ENCODE measurements at regions not wholly inside any gene's neighbourhood (a gene's known extent, or its start where the extent isn't known, plus 50 kb on each side); places are given as distances from the start of the nearest gene placed in this dataset.

- DNase-seq = no peak
These were observed 52.2 kb downstream of the POLR1D start for GRCh38 chr13:27673911-27674310.

- DNase-seq = no peak
These were observed 56.8 kb downstream of the POLR1D start for GRCh38 chr13:27678306-27679040.

GRCh38 chr13:27679396-27679795 lies 57.7 kb downstream of the POLR1D start:
- no peak for DNase-seq

- no peak for DNase-seq
These were observed 58.2 kb downstream of the POLR1D start for GRCh38 chr13:27679896-27680295.

DNA sequence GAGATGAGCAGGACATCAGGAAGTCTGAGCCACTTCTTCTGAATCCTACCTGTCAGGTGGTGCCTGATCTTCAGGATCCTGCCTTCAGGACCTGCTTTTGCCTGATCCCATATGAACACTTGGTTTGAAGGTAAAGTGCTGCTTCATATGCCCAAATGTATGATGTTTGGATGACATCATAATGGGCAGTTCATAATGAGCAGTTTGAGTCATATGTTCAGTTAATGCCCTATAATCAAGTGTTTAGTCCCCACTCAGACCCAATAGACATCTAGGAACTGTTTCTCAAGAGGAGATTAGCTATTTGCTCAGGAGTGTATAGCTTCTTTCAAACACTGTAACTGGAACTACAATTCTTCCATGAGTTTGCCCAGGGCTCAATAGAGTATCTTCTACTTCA lies 58.8 kb downstream of the POLR1D start:
- no peak for DNase-seq

GRCh38 chr13:27691207-27691606 lies 69.5 kb downstream of the POLR1D start:
- DNase-seq = no peak

DNA sequence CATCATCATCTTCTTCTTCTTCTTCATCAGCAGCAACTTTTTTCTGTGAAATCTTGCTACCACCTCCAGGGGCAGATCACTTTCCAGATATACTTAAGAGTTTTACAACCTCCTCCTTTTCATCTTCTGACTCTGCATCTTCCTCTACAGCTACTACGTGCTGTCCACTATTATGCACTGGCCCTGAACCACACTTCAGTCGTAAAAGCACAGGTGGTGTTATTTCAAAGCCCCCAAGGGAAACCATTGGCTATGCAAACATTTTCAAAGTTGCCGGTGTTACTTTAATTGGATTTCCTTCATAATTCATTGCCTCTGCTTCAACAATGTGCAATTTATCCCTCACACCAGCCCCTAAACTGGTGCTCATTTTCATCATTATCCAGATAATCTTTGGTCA lies 75.0 kb downstream of the POLR1D start:
- no peak for DNase-seq

GRCh38 chr13:27699952-27700351 lies 78.3 kb downstream of the POLR1D start:
- no peak for DNase-seq

- no peak for DNase-seq
These were observed 83.0 kb downstream of the POLR1D start for GRCh38 chr13:27704681-27705080.

DNA sequence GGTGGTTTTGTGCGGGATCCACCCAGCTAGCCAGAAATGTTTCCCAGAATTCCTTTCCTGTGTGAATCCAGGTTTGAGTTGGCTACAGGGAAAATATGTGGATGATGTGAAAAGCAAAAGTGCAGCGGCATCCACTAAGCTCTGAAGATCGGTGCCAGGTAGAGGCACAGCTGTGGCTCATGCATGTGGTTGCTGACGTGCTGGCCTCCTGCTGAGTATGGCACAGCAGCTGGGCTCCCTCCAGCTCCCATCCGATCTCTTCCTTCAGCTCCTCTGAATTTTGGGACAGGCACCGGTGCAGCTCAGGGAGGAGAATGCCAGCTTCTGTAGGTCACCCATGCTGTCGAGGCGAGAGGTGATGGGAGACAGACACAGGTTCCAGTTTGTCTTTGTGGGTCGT lies 84.0 kb upstream of the GSX1 start:
- no peak for DNase-seq

GRCh38 chr13:27709779-27710178 lies 82.5 kb upstream of the GSX1 start:
- no peak for DNase-seq

DNA sequence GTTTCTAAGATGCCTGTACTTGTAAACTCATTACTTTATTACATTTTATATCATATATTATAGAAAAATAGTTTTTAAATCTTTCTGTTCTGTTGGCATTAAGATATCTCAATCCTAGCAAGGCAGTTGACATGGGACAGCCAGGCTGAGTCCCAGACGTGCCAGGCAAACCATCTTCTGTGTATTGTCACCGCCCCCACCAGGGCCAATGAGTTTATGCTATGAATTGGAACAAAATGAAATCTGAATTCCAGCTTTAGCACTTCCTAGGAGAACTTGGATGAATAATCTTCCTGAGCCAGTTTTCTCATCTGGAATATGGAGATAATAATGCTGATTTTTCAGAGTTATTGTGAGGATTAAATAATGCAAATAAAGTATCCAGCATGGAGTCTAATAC lies 79.9 kb upstream of the GSX1 start:
- DNase-seq = peak in 1 of 4 experiments; percentile 2

DNA sequence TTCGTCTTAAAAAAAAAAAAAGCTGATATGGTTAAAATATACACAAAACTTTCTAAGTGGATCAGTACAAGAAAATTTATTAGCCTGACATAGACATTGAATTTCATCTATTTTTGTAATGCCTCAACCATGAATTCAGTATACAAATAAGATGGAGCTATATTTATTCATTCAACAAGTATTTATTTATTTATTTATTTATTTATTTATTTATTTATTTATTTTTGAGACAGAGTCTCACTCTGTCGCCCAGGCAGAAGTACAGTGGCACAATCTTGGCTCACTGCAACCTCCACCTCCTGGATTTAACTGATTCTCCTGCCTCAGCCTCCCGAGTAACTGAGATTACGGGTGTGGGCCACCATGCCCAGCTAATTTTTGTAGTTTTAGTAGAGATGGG lies 78.5 kb upstream of the GSX1 start:
- no peak for DNase-seq

GRCh38 chr13:27721681-27722080 lies 70.6 kb upstream of the GSX1 start:
- no peak for DNase-seq

GRCh38 chr13:27728271-27728670 lies 64.0 kb upstream of the GSX1 start:
- DNase-seq = no peak

DNA sequence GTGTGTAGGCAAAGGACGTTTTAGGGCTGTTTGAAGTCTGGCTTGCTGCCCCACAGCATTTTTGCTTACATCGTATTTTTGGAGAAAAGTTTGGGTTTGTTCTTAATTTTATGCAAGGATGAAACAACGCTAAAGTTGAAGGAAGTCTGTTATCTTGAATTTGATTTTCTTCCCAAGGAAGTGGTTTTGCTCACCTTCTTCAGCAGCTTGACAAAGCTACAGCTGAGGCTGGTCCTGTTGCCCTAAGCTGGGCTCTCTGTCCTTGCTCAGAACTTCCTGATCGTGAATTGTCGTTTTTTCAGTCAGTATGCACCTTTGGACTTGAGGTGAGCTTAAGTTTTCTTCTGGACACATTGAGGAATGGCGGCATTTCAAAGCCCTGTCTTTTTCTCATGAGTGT lies 62.1 kb upstream of the GSX1 start:
- no peak for DNase-seq
